Keratinocyte (primary cell): ENCODE measurements at regions not wholly inside any gene's neighbourhood (a gene's known extent, or its start where the extent isn't known, plus 50 kb on each side); places are given as distances from the start of the nearest gene placed in this dataset.
A peak's percentile ranks its signal among the peaks of the same experiment; 100 is the strongest.

Source experiments
- DNase-seq: peaks from one replicate; pipeline ENCODE4 v3.0.0-alpha.2; 2011; ENCODE audit warnings: low read depth, missing footprints, low spot score
- FAIRE-seq: peaks from 2 replicates; lab custom pipeline; 2011; peaks lifted over from hg19 to GRCh38; lab: Jason Lieb, UNC
- H2AFZ ChIP-seq: 2 replicates; pipeline ENCODE4 v1.6.0; 2012; ENCODE audit warnings: low read length, control low read depth, inconsistent platforms; ENCODE audit not compliant: control insufficient read depth
- H3K27ac ChIP-seq: 2 replicates; pipeline ENCODE4 v1.5.1; 2011; ENCODE audit warnings: low read length; ENCODE audit not compliant: control insufficient read depth, insufficient read depth
- H3K27me3 ChIP-seq: 3 replicates; pipeline ENCODE4 v1.6.0; 2011; ENCODE audit warnings: low read length; ENCODE audit not compliant: control insufficient read depth, insufficient read depth; ENCODE audit errors: extremely low read depth
- H3K36me3 ChIP-seq, 2 experiments: 2 replicates in 1 of 2; 3 replicates in 1 of 2; pipeline ENCODE4 v1.5.1; 2011; ENCODE audit warnings: low read length in 2 of 2, mild to moderate bottlenecking in 1 of 2; ENCODE audit not compliant: control insufficient read depth in 2 of 2, insufficient read depth in 2 of 2; ENCODE audit errors: extremely low read depth in 1 of 2
- H3K4me1 ChIP-seq: 3 replicates; pipeline ENCODE4 v1.5.1; 2011; ENCODE audit warnings: low read length; ENCODE audit not compliant: control insufficient read depth, insufficient read depth; ENCODE audit errors: extremely low read depth
- H3K4me2 ChIP-seq: 3 replicates; pipeline ENCODE4 v1.6.0; 2011; ENCODE audit warnings: low read depth, low read length; ENCODE audit not compliant: control insufficient read depth, insufficient read depth; ENCODE audit errors: extremely low read depth
- H3K4me3 ChIP-seq, 3 experiments: fragments of 200-600 bp in 1 of 3; sonication (generic) in 1 of 3; 2 replicates in 2 of 3; 3 replicates in 1 of 3; pipeline ENCODE4 v1.5.1; 2011 to 2016; ENCODE audit warnings: low read length in 3 of 3, mild to moderate bottlenecking in 3 of 3, control low read depth in 2 of 3, inconsistent platforms in 1 of 3, low read depth in 1 of 3, mixed read lengths in 1 of 3, mixed run types in 1 of 3, moderate library complexity in 1 of 3; ENCODE audit not compliant: control insufficient read depth in 2 of 3, insufficient read depth in 2 of 3; ENCODE audit errors: extremely low read depth in 1 of 3
- H3K79me2 ChIP-seq: 2 replicates; pipeline ENCODE4 v1.6.0; 2012; ENCODE audit warnings: low read length; ENCODE audit not compliant: control insufficient read depth, insufficient read depth
- H3K9ac ChIP-seq: 3 replicates; pipeline ENCODE4 v1.6.0; 2011; ENCODE audit warnings: low read length; ENCODE audit not compliant: control insufficient read depth, insufficient read depth; ENCODE audit errors: extremely low read depth
- H3K9me1 ChIP-seq: 3 replicates; pipeline ENCODE4 v1.6.0; 2011; ENCODE audit warnings: low read length; ENCODE audit not compliant: control insufficient read depth, insufficient read depth; ENCODE audit errors: extremely low read depth
- H3K9me3 ChIP-seq: 2 replicates; pipeline ENCODE4 v1.5.1; 2012; ENCODE audit warnings: low read depth, low read length; ENCODE audit not compliant: control insufficient read depth
- H4K20me1 ChIP-seq: 3 replicates; pipeline ENCODE4 v1.6.0; 2011; ENCODE audit warnings: low read length; ENCODE audit not compliant: control insufficient read depth, insufficient read depth; ENCODE audit errors: extremely low read depth
- CTCF ChIP-seq, 3 experiments: IDR thresholded peaks in 1 of 3; conservative IDR thresholded peaks in 1 of 3; optimal IDR thresholded peaks in 1 of 3; 2 replicates in 2 of 3; 3 replicates in 1 of 3; pipeline versions ENCODE3 to v1.5.1; 2011; ENCODE audit warnings: low read length in 3 of 3, mild to moderate bottlenecking in 3 of 3, moderate library complexity in 2 of 3, control low read depth in 1 of 3, inconsistent platforms in 1 of 3; ENCODE audit not compliant: insufficient read depth in 2 of 3; ENCODE audit errors: extremely low read depth in 1 of 3
- EZH2 ChIP-seq: IDR thresholded peaks from one replicate; pipeline ENCODE4 v1.6.1; 2012; ENCODE audit warnings: inconsistent platforms, mild to moderate bottlenecking, low read length, moderate library complexity
- dilution Hi-C: fragments of 300-500 bp; cut with MboI; formaldehyde crosslinking; loops from one replicate; pipeline ENCODE4 v1.7.0; 2020; ENCODE audit warnings: low sequenced_read_pairs; ENCODE audit not compliant: extremely low pct_ligation_motif_present

- H3K36me3 ChIP-seq = no peaks in the 10 kb centered on the region
- no peaks in the 10 kb centered on the region for H3K9me1 ChIP-seq
- no peak overlapping the region for H3K4me3 ChIP-seq
- dilution Hi-C loops = no loop called here
- DNase-seq (no peak), FAIRE-seq (no peak)
- no peaks in the 10 kb centered on the region for H3K27me3 ChIP-seq
- TF ChIP-seq CTCF (optimal IDR thresholded peaks at IDR 0.05 in 1 of 3, IDR thresholded peaks at IDR 0.05 in 1 of 3, conservative IDR thresholded peaks at IDR 0.05 in 1 of 3; ENCODE audit: extremely low read depth in 1 of 3, insufficient read depth in 2 of 3, low read length in 3 of 3) (no peak), EZH2 (no peak)
- H3K4me1 ChIP-seq = peaks cover 32% of the 10 kb centered on the region
- H3K9ac ChIP-seq = no peak overlapping the region
- no peak overlapping the region for H3K4me2 ChIP-seq
- H2AFZ ChIP-seq = no peak overlapping the region
- no peak overlapping the region for H3K27ac ChIP-seq
- H3K9me3 ChIP-seq = no peaks in the 10 kb centered on the region
- no peaks in the 10 kb centered on the region for H3K79me2 ChIP-seq
- H4K20me1 ChIP-seq = no peaks in the 10 kb centered on the region
Observed at GRCh38 chr6:117165911-117166499, 99.4 kb upstream of the VGLL2 start.

DNA sequence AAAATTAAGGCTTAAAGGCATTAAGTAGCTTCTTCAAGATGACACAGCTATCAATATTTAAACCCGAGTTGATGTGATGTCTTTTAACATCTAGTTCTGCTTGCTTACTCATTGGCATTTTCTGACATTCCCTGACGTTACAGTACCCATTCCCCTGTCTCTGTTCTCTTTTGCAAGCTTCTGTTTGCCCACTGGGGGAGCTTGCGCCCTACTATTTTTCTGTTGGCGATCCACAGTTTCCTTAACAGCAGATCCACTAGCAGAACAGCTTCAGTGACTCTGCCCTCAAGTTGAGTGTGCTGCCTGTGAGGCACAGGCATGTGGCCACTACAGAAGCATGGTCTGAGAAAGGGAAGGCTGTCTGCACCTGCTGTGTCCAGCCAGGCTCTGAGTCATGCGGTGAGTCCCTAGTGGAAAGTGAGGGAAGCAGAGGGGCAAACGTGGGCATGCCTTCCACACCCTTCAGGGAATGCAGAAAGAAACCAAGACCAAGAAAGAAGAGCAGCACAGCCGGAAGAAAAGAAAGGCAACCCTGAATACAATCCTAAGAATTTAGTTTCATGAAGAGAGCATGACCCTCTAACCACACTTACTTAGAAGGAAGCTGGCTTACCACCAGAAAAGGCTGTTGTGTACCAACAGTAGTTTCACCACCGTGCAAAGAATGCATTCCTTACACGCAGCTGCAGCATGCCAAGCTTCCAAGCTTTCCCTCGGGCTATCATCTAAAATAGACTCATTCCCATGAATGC is 97.7 kb upstream of the VGLL2 start:
- H3K4me2 ChIP-seq = peak overlapping the region; percentile 2
- peak overlapping the region; percentile 35 for H3K27ac ChIP-seq

More for the DNA sequence above, 97.7 kb upstream of the VGLL2 start:
- peaks cover 32% of the 10 kb centered on the region for H3K4me1 ChIP-seq
- no peak overlapping the region for H3K4me3 ChIP-seq
- H3K36me3 ChIP-seq = no peaks in the 10 kb centered on the region
- no peaks in the 10 kb centered on the region for H3K79me2 ChIP-seq
- dilution Hi-C loops = no loop called here
- H2AFZ ChIP-seq = no peak overlapping the region
- FAIRE-seq (peak; percentile 99), DNase-seq (peak; percentile 93)
- TF ChIP-seq CTCF (optimal IDR thresholded peaks at IDR 0.05 in 1 of 3, IDR thresholded peaks at IDR 0.05 in 1 of 3, conservative IDR thresholded peaks at IDR 0.05 in 1 of 3; ENCODE audit: extremely low read depth in 1 of 3, insufficient read depth in 2 of 3, low read length in 3 of 3) = peak; percentile 32 to 46 (median 33)
- TF ChIP-seq EZH2 = no peak
- H3K9me1 ChIP-seq = no peaks in the 10 kb centered on the region
- H3K9me3 ChIP-seq = no peaks in the 10 kb centered on the region
- H3K27me3 ChIP-seq = no peaks in the 10 kb centered on the region
- no peak overlapping the region for H3K9ac ChIP-seq
- H4K20me1 ChIP-seq = no peaks in the 10 kb centered on the region
